Caki2 (cell line): ENCODE measurements at regions not wholly inside any gene's neighbourhood (a gene's known extent, or its start where the extent isn't known, plus 50 kb on each side); places are given as distances from the start of the nearest gene placed in this dataset.
A peak's percentile ranks its signal among the peaks of the same experiment; 100 is the strongest.

ENCODE experiments used
- DNase-seq: peaks from one replicate; pipeline ENCODE4 v3.0.0-alpha.2; 2015; ENCODE audit warnings: low read depth
- in situ Hi-C: cut with HindIII; loops from 2 replicates; pipeline ENCODE4 v1.10.0; 2016; ENCODE audit warnings: low sequenced_read_pairs, low pct_unique_long_range_greater_than_20kb, mixed read lengths

DNA sequence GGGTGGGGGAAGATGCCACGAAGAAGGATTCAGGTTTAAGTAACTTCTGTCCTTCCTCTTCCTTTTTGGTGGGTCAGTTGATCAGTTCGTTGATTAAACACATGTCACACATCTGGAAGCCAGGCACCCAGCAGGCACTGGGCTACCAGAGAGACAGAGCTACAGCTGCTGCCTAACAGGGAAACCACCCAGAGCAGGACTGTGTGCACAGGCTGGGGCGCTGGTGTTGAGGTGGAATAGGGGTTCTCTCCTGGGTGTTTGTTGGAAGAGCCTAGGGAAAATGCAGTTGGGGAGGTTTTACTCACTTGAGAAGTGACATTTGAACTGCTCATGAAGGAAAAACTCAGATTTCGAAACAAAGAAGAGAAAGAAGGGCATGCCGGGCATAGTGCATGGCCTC, 152.4 kb downstream of the IRX5 start:
- in situ Hi-C loops, result no loop called here
- DNase-seq, result no peak

DNA sequence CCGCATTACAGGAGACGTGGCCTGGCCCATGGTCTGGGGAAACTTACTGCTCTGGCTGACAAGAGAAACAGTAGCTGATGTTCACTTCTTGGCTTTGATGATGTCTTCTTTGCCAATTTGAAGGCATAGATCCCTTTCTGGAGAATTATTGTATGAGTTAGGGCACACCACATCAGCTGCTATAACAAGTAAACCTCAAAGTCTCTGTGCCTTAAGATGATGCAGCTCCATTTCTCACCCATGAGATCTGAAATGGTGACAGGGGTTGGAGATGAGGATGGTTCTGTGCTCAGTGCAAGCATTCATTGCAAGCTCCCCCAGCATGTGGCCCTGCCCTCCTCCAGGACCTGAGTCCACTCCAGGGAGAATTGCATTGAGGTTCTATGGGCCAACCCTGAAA, 157.4 kb downstream of the IRX5 start:
- DNase-seq, result no peak
- in situ Hi-C loops, result no loop called here

DNA sequence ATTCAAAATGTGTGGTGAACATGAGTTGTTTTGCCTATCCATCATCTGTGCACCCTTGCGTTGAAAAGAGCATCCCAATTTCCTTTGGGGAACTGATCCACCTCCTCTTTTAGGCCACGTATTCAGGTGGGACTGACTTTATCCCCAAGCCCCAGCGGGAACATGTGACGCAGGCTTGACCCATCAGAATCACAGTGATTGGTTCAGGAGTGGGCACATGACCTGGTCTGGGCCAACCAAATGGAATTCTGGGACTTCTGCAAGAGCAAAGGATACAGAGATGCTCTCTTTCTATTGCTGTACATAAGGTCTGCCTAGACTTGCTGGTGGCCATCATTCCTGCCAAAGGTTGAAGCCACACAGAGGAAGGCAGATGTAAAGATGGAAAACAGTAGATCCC, 158.9 kb downstream of the IRX5 start:
- in situ Hi-C loops, result no loop called here
- no peak for DNase-seq

DNA sequence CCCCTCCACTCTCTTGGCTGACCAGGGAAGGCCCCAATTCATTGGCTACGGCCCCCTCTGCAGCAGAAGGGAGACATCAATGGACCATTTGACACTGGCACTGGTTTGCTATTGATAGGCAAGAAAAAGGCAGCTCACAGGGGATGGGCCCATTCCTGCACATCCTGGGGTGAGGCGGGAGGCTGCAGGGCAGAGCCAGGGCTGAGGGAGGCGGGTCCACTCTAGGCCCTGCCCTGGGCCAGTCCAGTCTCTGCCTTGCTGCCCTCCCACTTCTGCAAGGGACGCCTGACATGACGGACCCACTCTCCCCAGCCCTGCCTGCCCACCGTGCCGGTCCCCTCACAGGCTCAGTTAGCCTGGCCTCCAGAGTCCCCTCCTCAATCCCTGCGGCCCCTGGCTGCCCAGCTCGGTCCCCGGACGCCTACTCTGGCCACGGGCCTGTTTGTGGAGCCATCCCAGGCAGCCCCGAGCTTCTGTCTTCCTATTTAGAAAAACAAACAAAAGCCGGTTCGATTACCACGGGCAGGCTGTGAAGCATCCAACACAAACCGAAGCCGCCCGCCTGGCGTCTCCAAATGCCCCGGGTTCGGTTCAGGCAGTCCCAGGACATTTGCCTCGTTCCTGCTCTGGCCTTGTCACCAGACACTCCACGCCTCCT, 160.7 kb downstream of the IRX5 start:
- DNase-seq, result no peak
- in situ Hi-C loops, result no loop called here

DNA sequence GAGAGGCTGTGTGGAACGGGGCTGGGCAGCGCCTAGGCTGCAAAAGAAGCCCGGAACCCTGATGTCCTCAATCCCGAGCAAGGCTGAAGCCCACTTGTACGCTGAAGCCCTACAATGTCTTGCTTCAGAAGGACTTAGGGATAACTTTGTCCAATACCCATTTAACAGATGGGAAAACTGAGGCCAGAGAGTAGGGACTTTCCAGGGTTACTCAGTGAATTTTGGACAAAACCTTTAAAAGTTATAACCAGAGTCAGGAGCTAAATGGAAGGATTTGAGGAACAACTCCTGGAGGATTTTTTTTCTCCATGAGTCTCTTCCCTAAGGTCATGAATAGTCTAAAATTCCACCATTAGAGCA, 161.2 kb downstream of the IRX5 start:
- in situ Hi-C loops, result no loop called here
- DNase-seq, result no peak

DNA sequence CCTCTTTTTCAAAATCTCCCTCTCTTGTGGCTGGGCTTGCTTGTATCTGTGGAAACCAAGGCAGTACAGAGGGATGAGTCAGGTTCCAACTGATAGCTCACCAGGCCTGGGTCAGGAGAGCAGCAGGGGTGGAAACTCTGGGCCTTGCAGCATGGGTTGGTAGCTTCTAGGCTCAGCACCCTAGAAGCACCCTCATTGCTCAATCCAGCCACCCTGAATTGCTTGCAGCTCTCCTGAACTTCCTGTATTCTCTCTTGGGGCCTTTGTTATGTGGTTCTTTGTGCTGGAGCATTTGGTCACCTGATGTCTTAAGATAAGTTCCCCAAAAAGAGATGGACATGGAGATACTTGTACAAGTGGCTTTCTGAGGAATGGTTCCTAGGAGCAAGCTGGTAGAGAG, 169.4 kb downstream of the IRX5 start:
- no peak for DNase-seq
- in situ Hi-C loops, result no loop called here

DNA sequence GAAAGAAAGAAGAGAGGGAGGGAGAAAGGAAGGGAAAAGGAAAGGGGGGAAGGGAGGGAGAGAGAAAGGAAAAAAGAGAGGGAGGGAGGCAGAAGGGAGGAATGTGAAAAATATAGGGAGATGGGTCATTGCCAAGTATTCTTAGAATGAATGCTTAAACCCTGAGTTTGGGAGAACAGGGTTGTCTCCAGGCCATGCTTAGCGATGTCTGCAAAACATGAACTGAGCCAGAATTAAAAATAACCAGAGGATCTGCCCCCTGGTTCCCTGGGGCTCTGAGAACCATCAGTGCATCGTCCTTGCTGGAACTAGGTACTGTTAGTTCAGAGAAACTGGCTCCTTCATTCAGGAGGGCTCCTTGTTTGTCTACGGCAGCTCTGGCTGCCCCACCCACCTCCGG, 170.4 kb downstream of the IRX5 start:
- in situ Hi-C loops, result no loop called here
- DNase-seq, result no peak

DNA sequence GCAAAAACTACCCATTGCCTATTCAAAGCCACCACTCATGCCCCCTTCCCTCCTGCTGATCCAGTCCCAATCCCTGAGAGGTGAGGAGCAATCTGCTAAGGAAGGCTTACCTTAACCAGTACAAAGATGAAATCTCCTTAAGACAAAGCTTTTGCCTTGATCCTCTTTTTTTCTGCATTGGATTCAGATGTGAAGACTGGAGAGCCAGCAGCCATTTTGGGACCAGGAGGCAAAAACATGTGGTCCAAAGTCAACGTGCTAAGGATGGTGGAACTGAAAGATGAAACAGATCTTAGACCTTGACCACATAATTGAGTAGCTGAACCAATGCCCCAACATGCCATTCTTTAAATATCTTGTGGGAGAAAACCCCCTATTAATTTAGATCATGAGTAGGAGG, 171.4 kb downstream of the IRX5 start:
- in situ Hi-C loops, result no loop called here
- DNase-seq, result no peak

DNA sequence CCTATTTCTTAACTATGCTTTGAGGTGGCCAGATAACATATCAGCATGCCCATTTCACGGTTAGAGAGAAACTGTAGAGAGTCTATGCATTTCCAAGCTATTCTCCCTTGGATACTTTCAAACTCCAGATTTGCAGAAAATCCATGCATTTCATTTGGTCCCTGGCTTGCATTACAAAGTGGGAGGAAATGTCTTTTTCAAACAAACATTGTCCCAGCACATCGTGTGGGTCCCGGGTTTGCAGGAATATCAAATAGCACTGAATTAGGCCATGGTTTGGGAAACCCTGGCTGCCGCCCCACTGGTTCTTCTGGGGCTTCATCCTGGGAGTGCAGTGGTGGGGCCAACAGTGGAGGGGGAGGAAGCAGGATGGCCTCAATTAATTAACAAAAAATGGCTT, 171.9 kb downstream of the IRX5 start:
- no peak for DNase-seq
- in situ Hi-C loops, result no loop called here

DNA sequence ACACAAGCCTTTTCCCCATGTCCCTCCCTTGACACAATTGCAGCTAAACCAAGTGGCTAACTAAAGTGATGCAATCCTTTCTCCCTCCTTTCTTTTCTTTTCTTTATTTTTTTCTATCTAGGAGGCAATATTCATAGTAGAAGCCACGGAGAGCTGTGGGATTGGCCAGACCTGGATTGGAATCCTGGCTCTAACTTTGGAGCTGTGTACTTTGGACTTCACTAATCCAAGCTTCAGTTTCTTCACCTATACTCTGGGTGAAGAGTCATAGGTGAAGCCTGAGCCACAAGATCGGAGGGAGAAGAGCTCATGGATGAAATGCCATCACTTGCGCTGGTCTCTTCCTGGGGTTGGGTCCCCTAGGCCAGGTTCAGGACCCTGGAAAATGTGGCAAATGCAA, 177.2 kb downstream of the IRX5 start:
- in situ Hi-C loops, result no loop called here
- no peak for DNase-seq

DNA sequence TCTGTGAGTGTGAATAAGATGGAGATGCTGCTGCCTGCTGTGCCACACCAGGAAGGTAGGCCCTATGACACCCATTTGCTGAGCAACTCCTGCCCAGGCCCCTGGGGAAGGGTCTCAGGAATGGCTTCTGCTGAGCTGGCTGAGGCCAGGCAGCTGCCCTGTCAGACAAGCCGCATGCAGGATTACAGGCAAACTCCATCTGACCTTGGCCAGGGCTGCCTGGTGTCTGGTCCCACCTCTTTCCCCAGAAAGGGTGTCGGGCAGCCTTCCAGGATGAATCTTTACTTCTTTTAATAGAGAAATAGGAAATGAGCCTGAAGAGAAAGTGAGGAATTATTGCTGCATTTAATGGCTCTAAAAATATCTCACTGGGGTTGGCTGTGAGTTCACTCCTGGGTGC, 182.5 kb downstream of the IRX5 start:
- in situ Hi-C loops, result no loop called here
- DNase-seq, result no peak

DNA sequence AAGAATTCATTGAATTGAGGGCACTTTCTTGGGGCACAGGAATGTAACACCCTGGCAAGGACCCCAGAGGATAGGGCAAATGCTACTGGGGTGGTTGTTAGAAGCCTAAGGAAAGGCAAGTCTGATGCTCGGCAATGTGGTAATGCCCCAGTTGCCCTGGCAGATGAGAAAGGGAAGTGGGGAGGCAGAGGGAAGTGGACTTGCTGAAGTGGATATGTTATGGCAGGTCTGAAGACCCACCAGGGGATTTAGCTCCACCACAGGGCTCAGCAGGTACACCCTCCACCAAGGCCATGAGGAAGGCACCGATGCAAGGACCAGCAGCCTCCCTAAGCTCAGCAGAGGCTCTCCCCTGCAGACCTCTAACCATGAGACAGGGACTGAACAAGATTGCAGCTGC, 184.8 kb downstream of the IRX5 start:
- DNase-seq, result no peak
- in situ Hi-C loops, result no loop called here

DNA sequence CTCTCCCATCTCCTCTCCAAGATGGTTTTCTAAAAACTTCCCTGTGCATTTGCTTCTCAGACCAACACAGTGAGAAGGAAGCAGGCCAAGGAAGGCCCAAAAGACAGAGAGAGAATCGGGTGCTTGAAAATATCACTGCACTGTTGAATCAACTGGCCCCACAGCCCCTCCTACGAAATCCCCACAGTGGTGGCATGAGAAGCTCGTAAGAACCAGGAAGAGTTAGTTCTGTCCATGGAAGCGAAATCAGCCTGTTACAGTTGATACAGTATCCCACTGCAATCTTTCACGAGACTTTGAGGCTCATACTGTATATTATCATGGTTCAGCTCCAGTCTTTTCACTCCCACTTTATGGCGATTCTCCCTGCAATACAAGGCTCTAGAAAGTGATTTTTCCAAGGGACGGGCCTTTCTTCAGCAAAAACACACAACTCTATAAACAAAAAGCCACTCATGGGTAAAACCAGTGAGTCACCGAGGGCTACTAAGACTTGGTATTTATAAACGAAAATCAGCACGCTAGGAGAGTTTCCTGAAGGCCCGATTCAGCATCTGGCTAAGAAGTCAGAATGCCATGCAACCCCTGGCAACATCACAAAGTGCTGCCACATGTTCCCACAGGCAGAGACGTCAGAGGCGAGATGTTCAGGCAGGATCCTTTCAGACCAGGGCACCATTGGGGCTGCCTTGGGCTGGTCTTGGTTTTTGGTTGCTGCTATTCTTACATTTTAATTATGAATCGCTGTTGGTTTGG, 185.7 kb downstream of the IRX5 start:
- peak; percentile 48 for DNase-seq
- in situ Hi-C loops, result no loop called here

DNA sequence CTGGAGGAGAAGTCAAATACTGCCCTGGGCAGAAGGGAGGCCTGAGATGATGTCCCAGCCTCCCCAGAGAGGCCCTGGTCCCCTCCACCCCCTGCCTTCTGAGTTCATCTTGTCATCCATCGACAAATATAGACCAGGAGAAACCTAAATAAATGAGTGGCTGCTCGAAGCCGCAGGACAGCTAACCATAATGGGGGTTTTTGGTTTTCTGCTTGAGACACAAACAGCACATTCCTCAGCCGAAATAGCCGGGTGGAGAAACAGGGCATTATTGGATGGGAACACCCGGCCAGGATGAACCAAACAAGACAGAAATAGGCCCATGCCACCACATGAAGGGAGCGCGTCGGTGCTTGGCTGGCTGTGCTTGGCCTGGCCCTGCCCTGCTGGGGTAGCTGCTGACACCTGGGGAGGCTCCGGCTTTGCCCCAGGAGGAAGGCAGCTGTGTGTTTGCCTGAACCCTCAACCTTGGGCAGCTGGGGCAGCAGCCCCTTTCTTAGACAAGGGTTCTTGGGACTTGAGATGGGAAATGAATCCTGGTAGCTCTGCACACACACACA, 188.1 kb downstream of the IRX5 start:
- in situ Hi-C loops, result no loop called here
- no peak for DNase-seq

DNA sequence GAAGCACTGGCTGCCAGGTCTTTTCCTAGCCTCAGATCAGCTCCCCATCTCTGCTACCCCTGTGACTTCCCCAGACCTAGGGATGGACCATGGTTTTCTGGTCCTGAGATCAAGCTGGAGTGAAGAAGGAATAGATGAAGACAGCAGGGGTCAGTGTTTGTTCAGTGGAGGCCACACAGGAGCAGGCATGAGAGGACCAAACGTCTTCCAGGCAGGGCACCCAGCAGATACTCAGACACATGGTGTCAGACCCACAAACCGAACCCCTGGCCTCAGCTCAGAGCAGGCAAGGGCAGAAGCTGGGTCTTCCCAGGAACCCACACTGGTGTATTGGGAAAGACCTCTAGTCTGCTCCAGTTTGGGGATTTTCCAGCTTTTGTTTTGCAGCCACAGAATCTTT, 189.7 kb downstream of the IRX5 start:
- in situ Hi-C loops, result no loop called here
- no peak for DNase-seq

DNA sequence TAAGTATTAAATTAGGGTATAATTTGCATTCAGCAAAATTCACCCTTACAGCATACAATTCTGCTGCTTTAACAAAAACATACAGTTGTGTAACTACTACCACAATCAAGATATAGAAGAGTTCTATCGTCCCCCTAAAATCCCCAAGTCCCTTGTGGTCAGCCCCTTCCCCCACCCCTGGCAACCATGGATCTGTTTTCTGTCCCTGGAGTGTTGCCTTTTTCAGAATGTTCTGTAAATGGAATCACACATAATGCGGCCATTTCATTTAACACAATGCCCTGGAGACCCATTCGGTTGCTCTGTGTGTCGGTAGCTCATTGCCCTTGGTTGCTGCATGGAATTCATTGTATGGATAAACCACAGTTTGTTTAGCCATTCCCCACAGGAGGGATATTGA, 190.2 kb downstream of the IRX5 start:
- no peak for DNase-seq
- in situ Hi-C loops, result no loop called here

DNA sequence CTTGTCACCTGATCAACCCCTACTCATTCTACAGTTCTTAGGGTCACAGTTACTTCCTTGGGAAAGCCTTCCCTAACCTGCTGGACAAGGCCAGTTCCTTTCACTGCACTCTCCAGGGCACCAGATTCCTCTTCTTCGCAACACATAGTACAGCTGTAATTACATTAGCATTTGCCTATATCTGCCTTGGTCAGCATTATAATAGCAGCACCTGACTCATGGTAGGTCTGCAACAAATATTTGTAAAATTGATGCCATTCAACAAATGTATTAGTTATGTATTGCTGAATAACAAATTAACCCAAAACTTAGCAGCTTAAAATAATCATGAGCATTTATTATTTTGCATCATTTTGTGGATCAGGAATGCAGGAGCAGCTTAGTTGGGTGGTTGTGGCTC, 193.0 kb downstream of the IRX5 start:
- no peak for DNase-seq
- in situ Hi-C loops, result no loop called here

DNA sequence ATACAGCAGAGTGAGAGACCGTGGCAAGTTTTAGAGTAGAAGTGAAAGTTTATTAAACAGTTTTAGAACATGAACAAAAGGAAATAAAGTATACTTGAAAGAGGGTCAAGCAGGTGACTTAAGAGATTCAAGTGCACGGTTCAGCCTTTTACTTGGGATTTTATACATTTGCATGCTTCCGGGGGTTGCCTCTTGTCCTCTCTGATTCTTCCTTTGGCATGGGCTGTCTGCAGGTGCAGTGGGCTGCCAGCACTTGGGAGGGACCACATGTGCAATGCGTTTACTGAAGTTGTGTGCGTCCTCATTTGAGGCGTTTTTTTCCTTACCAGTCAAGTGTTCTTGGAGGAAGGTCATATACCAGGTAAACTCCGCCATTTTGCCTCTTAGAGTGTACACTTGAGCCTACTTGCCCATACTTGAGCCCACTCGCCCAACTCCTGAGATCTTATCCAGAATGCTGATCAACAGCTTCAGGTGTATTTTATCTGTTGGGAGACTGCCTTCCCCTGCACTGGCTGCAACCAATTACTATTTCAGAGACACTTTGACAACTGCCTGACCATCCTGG, 195.2 kb downstream of the IRX5 start:
- in situ Hi-C loops, result no loop called here
- DNase-seq, result no peak

DNA sequence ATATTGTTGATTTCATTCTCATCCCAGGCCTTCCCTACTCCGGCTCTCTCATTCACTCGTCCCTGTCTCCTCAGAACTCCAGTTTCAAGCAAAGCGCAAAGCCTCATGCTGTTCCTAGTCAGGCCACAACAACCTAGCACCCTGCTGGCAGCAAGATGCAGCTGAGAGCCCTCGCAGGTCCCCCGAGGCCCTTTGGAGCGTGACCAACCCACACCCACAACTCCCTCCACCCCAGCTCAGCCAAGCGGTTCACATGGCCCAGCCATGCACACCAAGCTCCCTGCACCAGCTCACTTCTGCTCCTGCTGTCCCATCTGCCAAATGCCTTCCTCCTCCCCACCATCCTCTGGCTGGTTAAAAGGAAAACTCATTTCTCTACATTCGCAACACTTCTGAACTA, 195.8 kb downstream of the IRX5 start:
- no peak for DNase-seq
- in situ Hi-C loops, result no loop called here

DNA sequence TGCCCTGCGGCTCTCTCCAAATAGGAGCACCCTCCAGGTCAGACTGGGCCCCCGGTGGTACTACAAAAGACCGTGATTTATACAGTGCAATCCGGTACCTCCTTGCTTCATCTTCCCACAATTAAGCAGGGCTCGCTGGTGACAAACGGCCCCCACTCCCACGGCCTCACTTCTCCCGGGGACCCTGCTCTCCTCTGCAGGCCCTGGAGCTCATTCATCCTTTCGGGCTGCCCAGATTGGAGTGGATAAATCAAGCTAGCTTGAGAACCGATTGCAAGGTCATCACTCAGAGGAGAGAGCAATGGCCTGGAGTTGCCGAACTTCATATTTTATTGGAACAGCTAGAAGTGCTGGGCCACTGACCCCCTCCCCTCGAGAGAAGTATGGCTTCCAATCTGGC, 193.5 kb upstream of the IRX6 start:
- in situ Hi-C loops, result no loop called here
- no peak for DNase-seq
